ENCODE measurements at regions not wholly inside any gene's neighbourhood (a gene's known extent, or its start where the extent isn't known, plus 50 kb on each side); places are given as distances from the start of the nearest gene placed in this dataset.

DNA sequence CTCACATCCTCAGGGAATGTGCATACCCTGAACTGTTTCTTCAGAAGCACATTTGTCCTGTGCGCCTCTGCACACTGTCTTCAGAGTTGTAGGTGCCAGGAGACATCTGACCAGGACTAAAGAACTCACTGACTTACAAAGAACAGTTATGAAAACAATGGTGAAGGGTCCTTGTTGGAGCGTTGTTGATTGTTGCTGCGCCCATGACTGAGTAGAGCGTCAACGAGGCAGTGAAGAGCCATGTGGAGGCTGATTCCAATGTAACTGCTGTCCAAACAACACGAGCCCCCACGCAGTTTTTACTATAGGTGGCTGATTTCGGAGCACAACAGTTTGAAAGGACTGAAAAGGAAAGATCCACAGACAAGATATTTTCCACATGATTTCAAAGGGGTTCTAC lies 380.3 kb downstream of the CDH26 start:
- no peak for DNase-seq

DNA sequence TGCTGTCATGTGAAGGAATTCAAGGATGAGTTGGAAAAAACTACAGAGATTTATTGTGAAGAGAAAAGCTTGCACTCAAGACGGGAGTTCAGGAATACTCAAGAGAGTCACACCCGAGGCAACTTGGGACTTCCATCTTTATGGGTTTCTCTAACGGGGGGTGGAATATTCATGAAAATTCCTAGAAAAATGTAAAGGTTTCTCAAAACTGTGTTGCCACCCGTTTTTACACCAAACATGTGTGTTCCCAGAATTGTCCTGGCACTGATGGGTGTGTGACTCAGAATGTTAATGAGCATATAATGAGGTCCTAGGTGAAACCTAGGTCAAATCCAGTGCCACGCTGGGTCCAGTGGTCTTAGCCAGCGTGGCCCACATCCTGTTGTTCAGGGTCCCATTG lies 381.5 kb downstream of the CDH26 start:
- DNase-seq, result no peak

DNA sequence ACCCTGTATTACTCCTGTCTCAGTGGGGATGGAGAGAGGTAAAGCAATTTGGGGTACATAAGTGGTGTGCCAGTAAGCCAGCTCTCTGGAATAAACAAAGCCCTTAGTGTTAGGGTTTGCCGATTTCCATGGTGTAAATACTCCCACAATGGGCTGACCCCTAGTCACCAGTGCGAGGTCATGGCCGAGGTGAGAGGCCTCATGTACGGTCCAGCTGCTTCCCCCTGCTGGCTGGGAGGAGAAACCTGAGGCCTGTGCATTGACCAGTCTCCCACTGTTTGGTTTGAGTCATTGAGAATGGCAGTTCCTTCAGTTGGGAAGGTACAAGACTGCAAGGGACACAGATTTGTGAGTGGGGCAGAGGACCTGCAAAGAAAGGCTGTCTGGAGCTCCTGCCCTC lies 382.0 kb downstream of the CDH26 start:
- DNase-seq, result no peak

DNA sequence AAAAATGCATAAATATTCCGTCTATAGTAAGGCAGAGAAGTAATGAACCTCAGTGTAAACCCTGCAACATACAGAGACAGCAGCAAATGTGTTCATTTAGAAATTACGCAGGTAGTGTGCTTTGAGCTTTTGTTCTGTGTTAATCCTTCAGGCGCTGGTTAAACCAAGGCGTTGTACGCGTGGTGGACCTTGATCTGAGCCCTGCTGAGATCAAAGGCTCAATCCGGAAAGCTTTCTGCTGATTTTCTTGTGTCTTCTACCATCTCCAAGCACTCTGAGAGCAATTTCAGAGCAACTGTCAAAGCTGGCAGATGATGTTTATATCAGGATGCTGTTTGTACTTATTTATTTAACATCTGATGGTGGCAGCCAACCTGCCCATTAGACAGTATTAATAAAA lies 382.8 kb downstream of the CDH26 start:
- no peak for DNase-seq

DNA sequence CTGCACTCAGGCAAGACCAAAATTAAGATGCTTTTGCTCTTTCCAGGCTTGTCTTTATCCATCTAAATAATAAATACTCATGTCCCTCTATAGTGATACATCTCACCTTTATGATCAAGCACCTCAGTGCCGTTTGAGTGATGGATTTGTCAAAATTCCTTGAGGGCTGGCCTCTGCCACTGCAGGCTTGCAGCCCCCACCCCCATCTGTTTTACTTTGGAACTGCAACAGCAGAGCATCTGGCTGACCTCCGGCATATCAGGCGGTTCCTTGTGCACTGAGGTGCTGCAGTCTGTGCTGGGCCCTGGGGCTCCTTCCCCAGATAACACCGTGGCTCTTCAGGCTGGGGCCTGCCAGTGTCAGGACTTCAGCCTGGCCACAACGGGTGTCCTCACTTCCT lies 386.9 kb downstream of the CDH26 start:
- DNase-seq, result no peak

DNA sequence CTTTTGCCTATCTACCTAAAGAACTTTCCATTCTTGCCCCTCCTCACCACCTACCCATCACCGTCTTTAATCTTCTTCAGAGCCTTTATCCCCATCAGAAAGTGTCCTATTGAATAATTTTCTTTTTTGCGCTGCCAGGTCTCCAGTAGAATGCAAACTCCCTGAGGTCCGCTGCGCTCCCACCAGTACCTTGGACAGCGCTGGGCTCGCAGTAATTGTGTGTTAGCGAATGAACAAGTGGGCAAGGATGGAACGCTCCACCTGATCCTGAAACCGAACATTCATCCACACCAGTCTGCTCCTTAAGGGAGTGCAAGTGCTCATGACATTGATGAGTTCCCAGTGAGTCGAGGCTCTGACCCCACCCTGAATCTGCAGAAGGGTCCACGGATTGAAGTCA lies 391.2 kb downstream of the CDH26 start:
- DNase-seq, result no peak

DNA sequence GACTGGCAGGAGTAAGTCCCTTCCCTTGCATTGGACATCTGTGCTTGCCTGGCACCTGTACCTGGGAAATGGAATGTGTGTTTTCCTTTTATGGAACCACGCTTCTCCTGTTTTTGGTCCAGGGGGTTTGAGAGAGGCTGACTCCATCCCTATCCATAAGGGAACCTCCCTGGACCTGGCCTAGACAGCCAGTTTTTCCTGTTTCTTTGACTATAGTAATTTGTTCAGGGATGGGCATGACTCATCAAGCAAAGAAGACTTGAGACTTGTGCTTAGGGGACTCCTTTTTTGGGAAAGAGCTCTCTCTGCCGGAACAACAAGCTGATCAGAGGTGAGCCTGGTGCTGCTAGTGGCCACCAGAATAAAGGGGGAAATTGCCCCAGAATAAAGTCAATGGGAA lies 393.8 kb downstream of the CDH26 start:
- DNase-seq, result no peak

DNA sequence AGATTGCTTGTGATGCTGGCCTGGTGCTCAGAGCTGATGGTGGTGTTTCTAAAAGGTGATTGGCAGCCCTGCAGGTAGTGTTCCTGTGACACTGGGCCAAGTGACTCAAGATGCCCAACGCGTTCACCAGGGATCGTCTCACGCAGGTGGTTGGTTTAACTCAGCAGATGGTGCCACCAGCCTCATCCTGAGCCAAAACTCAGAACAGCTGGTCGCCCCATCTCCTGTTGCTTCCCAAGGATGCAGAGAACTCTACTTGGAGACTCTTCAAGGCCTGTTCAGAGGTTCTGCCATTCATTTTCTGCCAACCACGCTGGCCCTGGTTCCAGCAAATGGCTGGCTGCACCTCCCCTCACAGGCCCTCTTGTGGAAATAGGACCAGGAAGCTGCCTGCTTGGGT lies 394.4 kb downstream of the CDH26 start:
- DNase-seq, result no peak

DNA sequence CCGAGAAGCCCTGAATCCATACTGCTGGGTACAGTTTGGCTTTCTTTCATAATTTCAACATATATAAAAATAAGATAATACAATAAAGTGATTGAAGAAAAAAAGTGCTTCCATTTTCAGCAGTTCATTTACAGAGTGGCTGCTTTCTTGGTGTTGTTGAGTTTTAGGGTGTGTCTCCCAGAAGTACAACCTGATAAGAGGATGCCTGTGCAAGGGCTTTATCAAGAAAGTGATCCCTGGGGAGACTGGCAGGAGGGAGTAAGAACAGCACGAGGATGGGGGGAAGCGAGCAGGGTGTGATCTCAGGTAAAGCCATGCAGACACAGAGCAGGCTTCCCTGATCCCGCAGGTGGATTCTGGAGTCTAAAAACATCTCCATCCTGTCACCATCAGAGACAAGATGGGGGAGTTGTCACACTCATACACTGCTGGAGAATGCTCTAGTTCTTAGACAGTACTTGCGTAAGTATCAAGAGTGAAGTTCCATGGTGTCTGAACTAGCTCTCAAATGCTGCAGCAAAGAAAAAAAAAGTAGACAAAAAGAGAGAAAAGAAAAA lies 395.9 kb downstream of the CDH26 start:
- DNase-seq, result no peak

DNA sequence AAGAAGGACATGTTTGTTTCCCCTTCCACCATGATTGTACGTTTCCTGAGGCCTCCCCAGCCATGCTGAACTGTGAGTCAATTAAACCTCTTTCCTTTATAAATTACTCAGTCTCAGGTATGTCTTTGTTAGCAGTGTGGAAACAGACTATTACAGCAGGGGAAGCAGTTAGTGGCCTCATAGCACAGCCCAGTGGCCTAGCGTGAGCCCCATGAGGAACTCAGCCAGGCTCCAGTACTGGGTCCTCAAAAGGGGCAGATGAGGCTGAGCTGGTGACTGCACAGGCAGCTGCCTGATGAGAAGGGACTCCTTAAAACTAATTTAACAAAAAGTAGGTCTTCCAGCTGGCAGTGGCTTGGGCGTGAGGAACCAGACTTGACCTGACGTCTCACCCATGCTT lies 399.9 kb downstream of the CDH26 start:
- DNase-seq, result no peak

DNA sequence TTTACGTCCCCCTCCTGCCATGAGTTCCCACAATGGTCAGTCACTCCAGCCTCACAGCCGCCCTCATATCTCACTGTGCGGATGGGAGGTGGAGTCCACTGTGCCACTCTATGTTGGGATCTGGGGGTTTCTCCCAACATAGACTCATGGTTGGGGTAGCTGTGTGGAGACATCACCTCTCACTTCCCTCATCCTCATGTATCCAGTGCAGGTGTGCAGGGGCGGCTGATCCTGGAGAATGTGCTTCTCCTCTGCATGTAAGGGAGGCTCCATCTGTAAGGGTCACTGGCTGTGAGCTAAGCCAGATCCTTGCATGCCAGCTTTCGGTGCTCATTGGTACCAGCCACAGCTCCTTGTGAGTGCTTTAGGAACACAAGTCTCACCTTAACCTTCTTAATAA lies 400.8 kb downstream of the CDH26 start:
- DNase-seq, result no peak

DNA sequence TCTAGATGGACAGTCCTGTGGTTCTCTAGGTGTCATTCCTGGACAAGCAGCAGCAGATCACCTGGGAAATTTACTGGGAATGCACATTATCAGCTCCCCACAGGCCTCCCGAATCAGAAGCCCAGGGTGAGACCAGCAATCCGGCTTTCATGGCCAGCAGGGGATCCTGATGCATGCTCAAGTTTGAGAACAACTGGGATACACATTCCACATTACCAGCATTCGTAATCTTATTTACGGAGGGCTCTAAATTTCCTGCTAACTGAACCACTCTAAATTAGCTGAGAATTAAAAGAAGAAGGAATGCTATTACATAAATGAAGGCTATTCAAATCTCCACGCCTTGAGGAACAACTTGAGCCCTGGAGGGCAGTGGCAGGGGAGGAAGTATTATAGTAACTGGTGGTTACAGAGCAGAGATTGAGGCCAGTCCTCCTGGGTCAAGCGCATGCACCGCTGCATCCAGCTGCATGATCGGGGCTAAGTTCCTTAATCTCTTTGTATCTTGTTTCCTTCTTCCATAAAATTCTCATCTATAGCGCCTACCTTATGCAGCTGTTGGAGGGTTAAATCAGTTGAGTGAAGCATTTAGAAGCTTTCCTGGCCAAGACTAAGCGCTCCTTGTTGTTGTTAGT lies 403.7 kb downstream of the CDH26 start:
- no peak for DNase-seq

DNA sequence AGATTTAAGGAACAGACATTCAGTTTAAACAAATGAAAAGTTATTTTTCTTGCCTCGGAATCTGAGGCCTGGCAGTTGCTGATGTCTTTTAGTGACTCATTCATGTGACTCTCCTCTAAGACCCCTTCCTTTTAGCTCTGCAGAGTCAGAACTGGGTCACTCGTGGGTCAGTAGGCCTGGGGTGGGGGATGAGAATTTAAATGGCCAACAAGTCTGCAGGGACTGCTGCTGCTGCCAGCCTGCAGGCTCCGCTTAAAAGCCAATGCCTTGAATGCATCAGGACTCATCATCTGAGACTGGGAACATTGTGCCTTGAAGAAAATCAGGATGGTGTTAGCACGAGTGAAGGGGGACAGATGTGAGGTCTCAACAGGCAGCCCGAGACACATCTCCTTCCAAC lies 404.3 kb downstream of the CDH26 start:
- DNase-seq, result no peak

DNA sequence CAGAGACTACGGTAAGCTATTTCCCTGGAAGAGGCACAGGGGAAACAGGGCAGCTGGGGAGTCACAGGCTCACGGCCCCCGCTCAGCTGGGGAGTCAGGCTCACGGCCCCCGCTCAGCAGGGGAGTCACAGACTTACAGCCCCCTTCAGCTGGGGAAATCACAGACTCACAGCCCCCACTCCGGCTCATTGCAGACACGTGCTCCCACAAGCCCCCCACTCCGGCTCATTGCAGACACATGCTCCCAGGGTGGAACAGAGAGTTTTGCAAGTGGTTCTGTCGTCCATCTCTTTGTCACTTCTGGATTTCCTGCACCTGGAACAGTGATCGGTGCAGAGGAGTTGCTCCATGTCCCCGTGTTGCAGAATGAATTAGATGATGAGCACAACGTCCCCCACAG lies 405.5 kb downstream of the CDH26 start:
- DNase-seq, result no peak

DNA sequence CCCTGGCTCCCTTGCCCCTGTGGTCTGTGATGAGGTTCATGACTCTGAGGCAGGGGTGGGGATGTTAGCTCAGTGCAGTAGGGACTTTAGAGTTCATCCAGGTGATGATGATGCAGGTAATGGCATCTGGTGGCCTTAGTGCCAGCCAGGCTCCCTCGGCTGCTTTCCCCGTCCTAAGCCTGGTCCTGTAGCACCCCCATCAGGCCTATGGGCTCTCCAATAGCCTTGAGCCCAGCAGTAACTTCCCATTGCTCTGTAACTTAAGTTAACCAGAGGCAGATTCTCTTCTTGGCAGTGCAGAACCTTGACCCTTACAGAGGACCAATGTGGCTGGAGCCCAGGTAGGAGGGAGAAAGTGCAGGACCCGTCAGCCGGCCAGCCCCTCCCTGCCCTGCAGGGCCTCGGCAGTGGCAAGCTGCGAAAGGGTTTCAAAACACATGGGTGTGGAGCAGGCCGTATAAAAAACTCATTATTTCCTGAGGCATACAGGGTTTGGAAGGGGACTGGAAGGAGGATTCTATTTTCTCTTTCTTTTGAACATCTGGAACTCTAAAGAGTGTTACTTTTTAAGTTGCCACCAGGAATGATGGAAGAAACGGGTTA lies 406.9 kb downstream of the CDH26 start:
- no peak for DNase-seq

DNA sequence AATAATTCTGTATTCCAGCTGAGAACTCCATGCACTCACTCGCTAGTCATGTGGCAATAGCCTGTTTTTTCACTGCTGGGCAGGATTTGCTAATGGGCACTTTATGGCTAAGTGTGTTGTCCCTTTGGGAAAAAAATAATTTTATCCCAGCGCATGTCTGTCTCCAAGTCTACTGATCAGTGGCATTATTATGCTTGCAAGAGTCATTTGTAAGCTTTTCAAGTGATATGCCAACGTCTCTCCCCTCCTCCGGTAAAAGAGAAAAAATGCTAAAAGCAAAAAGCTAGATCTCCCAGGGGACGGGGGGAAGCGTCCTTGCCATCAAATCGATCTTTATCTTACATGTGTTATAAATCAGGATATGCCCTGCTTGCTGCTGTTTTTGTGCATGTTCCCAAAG lies 407.7 kb downstream of the CDH26 start:
- no peak for DNase-seq

DNA sequence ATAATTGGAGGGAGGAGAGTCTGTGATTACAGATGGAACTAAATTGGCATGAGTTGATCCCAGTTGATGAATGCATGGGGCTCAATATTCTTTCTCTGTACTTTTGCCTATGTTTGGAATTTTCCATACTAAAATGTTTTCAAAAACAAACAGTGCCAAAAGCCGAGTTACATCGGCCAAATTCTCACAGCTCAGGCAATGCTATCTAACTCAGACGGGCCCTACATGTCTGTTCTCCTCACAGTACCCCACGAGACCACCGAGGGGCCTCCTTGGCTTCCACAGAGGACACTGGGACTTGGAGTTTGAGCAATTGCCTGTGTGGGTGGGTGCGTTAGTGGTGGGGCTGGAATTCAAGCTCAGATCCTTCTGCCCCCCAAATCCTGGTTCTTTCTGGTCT lies 413.2 kb downstream of the CDH26 start:
- DNase-seq, result no peak

DNA sequence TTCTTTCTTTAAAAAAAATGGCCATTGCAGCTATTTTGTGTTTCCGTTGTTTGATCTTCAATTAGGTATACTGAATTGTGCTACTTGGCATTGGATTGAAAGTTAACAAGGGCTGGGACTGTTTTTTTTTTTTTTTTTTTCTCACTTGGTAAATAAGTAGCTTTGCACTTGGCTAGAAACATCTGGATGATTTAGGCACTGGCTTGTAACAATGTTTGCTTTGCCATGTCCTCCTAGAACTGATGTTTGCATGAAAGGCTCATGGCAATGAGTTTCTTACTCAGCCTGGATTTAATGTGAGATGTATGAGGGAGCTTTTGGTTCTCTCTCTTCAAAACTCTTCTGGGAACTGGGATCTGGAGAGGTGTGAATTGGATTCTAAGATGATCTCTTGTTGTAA lies 414.1 kb downstream of the CDH26 start:
- DNase-seq, result no peak

DNA sequence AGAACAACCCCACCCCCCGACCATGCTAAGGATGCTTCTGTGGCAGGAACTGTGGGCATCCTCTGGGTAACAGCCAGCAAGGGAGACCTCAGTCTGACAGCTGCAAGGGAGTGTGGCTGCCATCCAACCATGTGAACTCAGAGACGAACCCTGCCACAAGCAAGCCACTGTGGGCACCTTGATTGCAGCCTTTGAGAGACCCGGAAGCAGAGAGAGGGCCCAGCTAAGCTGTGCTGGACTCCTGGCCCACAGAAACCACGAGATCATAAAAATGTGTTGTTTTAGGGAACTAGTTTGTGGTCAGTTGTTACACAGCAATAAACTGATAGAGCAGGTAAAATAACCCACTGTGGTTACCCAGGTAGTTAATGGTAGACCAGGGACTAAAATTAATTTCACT lies 414.6 kb downstream of the CDH26 start:
- DNase-seq, result no peak

DNA sequence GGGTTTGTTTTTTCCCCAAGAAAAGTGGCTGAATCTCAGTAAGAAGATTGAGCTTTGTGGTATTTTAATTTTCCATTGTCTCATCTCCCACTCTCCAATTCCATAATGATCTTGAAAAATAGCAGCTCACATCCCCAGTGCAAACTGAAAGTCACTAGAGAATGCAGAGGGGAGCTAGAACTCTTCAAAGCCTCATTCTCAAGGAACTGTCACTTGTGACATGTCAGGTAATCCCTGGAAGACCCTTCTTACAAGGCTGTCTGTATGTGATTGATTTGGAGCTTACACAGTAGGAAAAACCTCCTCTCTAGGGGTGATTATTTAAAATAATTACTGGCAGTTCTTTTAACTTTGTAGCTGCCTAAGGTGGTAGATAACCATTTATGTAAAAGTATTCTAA lies 420.4 kb downstream of the CDH26 start:
- no peak for DNase-seq

DNA sequence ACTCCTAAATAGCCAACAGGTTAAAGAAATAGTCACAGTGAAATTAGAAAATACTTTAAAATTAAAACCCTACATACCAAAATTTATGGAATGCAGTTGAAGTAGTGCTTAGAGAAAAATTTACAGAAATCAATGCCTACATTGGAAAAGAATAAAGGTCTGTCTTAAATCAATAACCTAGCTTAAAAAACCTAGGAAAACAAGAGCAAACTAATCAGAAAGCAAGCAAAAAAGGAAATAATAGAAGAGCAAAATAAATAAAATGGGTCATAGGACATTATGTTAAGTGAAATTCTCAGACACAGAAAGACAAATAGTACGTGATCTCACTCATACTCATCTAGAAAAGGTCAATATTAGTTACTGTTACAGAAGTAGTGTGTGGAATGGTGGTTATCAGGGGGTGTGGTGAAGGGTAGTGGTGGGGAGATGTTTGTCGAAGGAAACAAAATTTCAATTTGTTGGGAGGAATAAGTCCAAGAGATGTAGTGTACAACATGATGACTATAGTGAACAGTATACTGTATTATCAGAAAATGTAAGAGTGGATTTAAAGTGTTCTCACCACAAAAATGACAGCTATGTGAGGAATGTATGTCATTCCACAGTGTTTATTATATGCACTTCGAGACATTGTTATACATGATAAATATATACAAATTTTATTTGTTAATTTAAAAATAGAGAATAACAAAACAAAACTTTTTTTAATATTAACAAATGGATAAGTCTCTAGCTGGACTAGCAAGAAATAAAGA lies 423.6 kb downstream of the CDH26 start:
- no peak for DNase-seq

DNA sequence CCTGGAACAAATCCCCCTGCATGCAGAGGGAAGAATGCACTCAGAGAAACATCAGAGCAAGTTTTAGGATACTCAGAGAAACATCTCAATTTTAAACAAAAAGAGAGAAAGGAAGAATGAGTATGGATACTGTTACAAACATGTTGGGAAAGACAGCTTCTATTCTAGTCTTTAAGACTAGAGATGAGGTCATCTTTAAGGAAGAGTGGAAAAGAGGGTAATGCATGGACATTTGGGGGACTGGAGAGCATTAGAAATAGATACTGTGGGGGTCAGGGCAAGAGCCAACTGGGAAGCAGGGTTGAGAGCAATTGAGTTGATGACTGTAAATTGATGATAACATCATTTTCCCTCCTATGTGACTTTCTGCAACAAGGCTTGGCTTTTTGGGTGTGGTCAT lies 431.2 kb downstream of the CDH26 start:
- no peak for DNase-seq

DNA sequence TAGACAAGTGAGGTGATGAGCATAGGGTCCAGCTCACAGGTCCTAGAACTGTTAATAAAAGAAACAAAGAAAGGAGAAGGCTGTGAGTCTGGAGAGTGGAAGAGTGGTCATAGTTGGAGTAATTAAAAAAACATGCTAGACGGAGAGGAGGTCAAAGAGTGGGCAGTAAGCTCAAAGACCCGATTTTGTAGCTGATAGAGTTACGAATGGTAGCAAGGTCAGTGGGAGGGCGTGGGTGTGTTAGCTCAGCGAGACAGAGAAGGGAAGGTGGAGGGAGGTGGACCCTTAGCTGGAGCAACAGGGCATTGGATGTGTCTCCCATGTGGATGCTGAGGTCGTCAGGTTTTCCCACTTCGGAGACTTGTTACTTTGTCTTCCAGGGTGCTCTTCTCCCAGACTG lies 431.7 kb downstream of the CDH26 start:
- no peak for DNase-seq

DNA sequence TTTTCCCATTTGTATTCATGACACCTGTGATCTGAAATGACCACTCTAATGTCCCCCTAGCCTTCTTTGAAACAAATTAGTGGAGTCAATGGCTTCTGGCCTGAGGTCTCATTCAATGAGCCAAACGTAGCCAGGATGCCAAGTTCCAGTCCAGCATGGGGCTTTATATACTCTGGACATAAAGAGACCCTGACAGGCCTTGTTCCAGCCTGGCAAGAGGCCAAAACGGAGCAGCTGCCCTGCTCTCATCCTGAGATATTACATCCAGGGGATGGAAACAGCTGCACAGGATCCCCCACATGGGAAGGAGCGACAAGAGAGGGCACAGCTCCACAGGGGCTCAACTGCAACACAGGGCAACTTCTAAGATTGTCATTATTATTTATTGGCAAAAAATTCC lies 437.8 kb downstream of the CDH26 start:
- DNase-seq, result no peak
